Nephron (organoid): ENCODE measurements at regions not wholly inside any gene's neighbourhood (a gene's known extent, or its start where the extent isn't known, plus 50 kb on each side); places are given as distances from the start of the nearest gene placed in this dataset.
A peak's percentile ranks its signal among the peaks of the same experiment; 100 is the strongest.

ENCODE experiments used
- H3K27ac Mint-ChIP-seq, 3 experiments: 2 replicates each; pipeline ENCODE4 v1.8.0; 2020; ENCODE audit warnings: mixed read lengths in 3 of 3, mild to moderate bottlenecking in 2 of 3, moderate library complexity in 1 of 3
- H3K27me3 Mint-ChIP-seq: 2 replicates; pipeline ENCODE4 v1.8.0; 2021; ENCODE audit warnings: low read depth, mild to moderate bottlenecking, moderate library complexity, mixed read lengths
- H3K36me3 Mint-ChIP-seq: 2 replicates; pipeline ENCODE4 v1.8.0; 2020; ENCODE audit warnings: low read depth, mixed read lengths
- H3K4me1 Mint-ChIP-seq: 2 replicates; pipeline ENCODE4 v1.8.0; 2020; ENCODE audit warnings: mixed read lengths
- H3K4me3 Mint-ChIP-seq, 3 experiments: 2 replicates each; pipeline ENCODE4 v1.8.0; 2020; ENCODE audit warnings: mild to moderate bottlenecking in 3 of 3, mixed read lengths in 3 of 3, moderate library complexity in 2 of 3
- H3K9me3 Mint-ChIP-seq: 2 replicates; pipeline ENCODE4 v1.8.0; 2020; ENCODE audit warnings: mixed read lengths
- TF ChIP-seq, protein P1 (sequence below), 3 experiments: fragments of 200-600 bp; sonication (generic); IDR thresholded peaks; one replicate each; pipeline ENCODE4 v1.5.0; 2021; ENCODE audit warnings: antibody characterized with exemption in 3 of 3; ENCODE audit not compliant: unreplicated experiment in 3 of 3

DNA sequence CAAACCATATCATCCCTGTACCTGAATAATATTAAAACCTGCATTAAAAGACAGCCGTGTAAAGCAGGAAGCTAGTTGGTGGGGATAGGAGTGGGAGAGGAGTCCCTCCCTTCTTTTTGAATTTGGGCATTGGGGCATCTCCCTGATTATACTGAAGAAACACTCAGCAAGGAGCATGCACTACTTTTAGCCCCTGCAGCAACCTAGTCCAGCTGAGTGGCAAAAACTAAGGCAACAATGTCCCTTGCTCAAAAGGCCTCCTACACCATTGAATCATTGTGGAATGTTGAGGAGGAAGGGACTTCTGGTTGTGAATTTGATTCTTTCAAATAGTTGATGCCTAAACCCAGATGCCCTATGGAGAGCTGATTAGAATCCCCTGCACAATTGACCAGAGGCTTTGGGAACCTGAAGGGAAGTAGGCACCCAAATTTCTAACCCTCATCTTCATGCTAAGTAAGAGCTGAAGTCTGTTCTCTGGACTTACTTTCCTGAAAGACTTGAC, 111.7 kb downstream of the DDX1 start:
- TF ChIP-seq, protein P1, sequence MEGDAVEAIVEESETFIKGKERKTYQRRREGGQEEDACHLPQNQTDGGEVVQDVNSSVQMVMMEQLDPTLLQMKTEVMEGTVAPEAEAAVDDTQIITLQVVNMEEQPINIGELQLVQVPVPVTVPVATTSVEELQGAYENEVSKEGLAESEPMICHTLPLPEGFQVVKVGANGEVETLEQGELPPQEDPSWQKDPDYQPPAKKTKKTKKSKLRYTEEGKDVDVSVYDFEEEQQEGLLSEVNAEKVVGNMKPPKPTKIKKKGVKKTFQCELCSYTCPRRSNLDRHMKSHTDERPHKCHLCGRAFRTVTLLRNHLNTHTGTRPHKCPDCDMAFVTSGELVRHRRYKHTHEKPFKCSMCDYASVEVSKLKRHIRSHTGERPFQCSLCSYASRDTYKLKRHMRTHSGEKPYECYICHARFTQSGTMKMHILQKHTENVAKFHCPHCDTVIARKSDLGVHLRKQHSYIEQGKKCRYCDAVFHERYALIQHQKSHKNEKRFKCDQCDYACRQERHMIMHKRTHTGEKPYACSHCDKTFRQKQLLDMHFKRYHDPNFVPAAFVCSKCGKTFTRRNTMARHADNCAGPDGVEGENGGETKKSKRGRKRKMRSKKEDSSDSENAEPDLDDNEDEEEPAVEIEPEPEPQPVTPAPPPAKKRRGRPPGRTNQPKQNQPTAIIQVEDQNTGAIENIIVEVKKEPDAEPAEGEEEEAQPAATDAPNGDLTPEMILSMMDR (IDR thresholded peaks at IDR 0.05; ENCODE audit: unreplicated experiment in 3 of 3), result no peak
- Mint-ChIP-seq H3K4me1 (peaks cover 8% of the 10 kb centered on the region), H3K27ac (peak overlapping the region in 2 of 3 experiments; percentile 74 to 87), H3K4me3 (no peak overlapping the region), H3K9me3 (no peaks in the 10 kb centered on the region), H3K36me3 (no peaks in the 10 kb centered on the region), H3K27me3 (peaks cover 9% of the 10 kb centered on the region)

DNA sequence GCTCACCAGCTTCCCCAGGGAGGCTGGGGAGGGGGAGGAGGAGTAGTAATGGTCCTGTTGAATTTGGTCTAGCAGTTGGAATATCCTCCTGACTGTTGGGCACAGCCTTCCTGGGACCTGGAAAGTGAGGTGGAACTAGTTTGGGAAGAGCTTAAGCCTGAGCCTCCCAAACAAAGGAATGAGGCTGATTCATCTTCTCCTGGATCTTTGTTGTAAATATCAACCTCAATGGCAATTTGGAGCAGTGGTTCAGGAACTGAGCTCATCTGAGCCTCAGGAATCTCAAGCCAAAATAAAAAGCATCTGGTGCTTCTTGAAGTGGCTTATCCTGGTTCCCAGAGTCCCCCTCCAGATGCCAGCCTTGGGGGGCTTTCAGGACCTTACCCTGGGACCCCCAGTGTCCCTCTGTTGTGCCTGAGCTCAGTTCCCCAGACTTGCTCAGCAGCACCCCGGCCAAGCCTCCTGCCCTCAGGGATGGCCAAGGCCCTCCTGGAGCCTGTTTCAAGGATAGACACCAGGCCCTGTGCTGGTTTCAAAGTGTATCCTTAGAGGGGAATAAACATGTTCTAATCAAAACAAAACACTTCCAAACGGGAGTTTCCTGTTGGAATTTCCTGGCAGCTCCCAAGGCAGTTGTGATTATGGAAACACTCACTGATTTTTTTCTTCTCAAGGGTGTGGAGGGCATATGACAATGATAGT, 112.6 kb downstream of the DDX1 start:
- no peaks in the 10 kb centered on the region for H3K9me3 Mint-ChIP-seq
- TF ChIP-seq, protein P1 (IDR thresholded peaks at IDR 0.05; ENCODE audit: unreplicated experiment in 3 of 3), result no peak
- H3K27ac Mint-ChIP-seq, result peak overlapping the region; percentile 74 to 87 (median 83)
- no peaks in the 10 kb centered on the region for H3K36me3 Mint-ChIP-seq
- no peak overlapping the region for H3K4me3 Mint-ChIP-seq
- peaks cover 9% of the 10 kb centered on the region for H3K27me3 Mint-ChIP-seq
- peaks cover 11% of the 10 kb centered on the region for H3K4me1 Mint-ChIP-seq

DNA sequence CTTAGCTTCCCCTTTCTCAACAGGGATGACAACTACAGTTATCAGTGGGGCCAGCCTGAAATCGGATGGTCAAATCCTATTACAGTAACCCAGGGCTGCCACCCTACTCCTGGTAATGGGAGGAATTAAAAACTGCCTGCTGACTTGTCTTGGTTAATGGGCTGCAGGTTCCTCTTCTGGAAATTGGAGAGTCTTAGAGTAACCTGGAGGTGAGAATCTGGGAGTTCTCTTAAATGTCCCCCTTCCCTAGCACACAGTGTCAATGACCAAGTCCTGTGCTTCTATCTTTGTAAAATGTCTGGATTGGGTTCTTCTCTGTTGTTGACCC, 113.1 kb downstream of the DDX1 start:
- Mint-ChIP-seq H3K4me1 (peaks cover 15% of the 10 kb centered on the region), H3K27me3 (peaks cover 9% of the 10 kb centered on the region), H3K36me3 (no peaks in the 10 kb centered on the region), H3K4me3 (no peak overlapping the region), H3K9me3 (no peaks in the 10 kb centered on the region), H3K27ac (peak overlapping the region; percentile 74 to 87 (median 83))
- TF ChIP-seq, protein P1 (IDR thresholded peaks at IDR 0.05; ENCODE audit: unreplicated experiment in 3 of 3), result no peak

DNA sequence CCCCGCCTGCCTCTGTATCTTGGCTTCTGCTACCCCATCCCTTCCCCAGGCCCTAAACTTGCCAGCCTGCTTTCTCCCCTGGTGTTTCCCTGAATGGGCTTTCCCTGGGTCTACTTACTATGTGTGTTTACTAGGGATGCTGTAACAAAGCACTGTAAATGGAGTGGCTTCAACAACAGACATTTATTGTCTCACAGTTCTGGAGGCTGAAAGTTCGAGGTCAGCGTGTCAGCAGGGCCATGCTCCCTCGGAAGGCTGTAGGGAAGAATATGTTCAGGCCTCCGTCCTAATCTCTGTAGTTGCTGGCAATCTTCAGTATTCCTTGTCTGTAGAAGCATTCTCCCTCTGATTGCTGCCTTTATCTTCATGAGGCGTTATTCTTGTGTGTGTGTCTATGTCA, 113.6 kb downstream of the DDX1 start:
- Mint-ChIP-seq H3K4me1 (peaks cover 15% of the 10 kb centered on the region), H3K27ac (peak overlapping the region in 2 of 3 experiments; percentile 20 to 74), H3K9me3 (no peaks in the 10 kb centered on the region), H3K36me3 (no peaks in the 10 kb centered on the region), H3K4me3 (no peak overlapping the region), H3K27me3 (peaks cover 9% of the 10 kb centered on the region)
- TF ChIP-seq, protein P1 (IDR thresholded peaks at IDR 0.05; ENCODE audit: unreplicated experiment in 3 of 3), result no peak

DNA sequence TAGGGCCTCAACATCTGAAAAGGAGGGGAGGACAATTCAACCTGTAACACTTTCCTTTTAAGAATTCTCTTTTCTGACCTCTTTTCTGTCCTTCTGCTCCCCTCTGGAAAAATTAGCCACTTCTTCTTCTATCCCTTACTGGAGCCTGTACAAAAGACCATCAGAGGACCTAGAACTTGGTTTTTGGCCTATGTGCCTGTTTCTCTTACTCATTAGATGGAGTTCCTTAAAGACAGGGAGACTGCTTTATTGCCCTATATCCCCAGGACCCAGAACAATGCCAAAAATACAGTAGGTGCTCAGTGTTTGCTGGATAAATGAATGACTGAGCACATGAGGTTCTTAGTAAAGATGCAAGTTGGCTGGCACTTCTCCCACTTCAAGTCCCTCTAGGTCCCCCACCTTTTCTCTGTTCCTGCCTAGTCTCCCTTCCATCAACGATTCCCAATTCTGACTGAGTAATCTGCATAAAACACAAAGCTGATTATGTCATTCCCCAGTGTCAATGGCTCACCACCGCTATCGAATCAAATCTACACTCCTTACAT, 114.2 kb downstream of the DDX1 start:
- no peaks in the 10 kb centered on the region for H3K9me3 Mint-ChIP-seq
- H3K27ac Mint-ChIP-seq, result peak overlapping the region in 1 of 3 experiments; percentile 20
- no peak overlapping the region for H3K4me3 Mint-ChIP-seq
- TF ChIP-seq, protein P1 (IDR thresholded peaks at IDR 0.05; ENCODE audit: unreplicated experiment in 3 of 3), result no peak
- H3K4me1 Mint-ChIP-seq, result peaks cover 15% of the 10 kb centered on the region
- H3K36me3 Mint-ChIP-seq, result no peaks in the 10 kb centered on the region
- H3K27me3 Mint-ChIP-seq, result peaks cover 9% of the 10 kb centered on the region

DNA sequence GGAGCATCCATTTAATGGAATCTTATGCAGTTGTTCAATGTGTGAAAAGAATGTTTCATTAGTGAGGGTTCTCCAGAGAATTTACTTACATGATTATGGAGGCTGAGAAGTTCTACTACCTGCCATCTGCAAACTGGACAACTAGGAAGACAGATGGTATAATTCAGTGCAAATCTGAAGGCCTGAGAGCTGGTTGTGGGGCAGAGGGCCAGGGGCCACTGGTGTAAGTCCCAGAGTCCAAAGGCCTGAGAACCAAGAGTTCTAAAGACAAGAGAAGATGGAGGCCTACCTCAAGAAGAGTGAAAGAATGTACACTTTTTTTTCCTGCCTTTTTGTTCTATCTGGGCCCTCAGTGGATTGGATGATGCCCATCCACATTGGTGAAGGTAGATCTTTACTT, 114.8 kb downstream of the DDX1 start:
- H3K4me1 Mint-ChIP-seq, result peaks cover 15% of the 10 kb centered on the region
- TF ChIP-seq, protein P1 (IDR thresholded peaks at IDR 0.05; ENCODE audit: unreplicated experiment in 3 of 3), result no peak
- H3K4me3 Mint-ChIP-seq, result no peak overlapping the region
- H3K27ac Mint-ChIP-seq, result peak overlapping the region in 1 of 3 experiments; percentile 20
- H3K27me3 Mint-ChIP-seq, result peaks cover 13% of the 10 kb centered on the region
- H3K36me3 Mint-ChIP-seq, result no peaks in the 10 kb centered on the region
- H3K9me3 Mint-ChIP-seq, result no peaks in the 10 kb centered on the region
